ENCODE measurements at regions not wholly inside any gene's neighbourhood (a gene's known extent, or its start where the extent isn't known, plus 50 kb on each side); places are given as distances from the start of the nearest gene placed in this dataset.

DNA sequence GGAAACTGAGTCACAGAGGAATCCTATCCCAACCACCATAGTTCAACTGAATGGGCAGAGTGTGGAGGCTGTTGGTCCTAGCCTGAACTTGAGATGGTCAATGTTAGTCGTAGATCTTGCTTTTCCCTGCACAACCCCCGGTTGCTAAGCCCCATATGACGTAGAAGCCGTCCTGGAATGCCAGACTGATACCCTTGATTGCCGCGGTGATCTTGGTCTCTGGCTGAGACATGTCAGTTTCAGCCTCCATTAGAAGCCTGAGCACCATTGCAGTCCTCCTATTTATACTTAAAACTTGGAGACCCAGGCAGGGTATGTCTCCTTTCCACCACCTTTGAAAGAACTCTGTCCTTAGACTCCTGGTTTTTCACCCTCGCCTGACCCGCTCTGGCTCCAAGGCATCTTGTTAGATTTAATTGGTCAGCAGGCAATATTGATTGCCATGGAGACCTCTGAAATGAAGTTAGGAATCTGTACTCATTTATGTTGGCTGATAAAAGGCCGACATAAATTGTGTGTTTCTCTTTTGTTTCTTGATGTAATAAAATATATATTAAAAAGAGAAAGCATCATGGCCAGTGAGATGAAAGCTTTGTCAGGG, 53.4 kb downstream of the RPLP1 start:
- Histone ChIP-seq H3K4me1 (no peaks in the 10 kb centered on the region), H3K27ac (no peak overlapping the region), H3K4me3 (no peak overlapping the region), H3K36me3 (no peaks in the 10 kb centered on the region), H3K27me3 (no peaks in the 10 kb centered on the region), H3K9me3 (no peaks in the 10 kb centered on the region)
- in situ Hi-C loops (cut with MboI; ENCODE audit: low pct_ligation_motif_present in 1 of 4, low pct_unique_long_range_greater_than_20kb in 1 of 4, low sequenced_read_pairs in 3 of 4) (no loop called here), intact Hi-C loops (cut with DNase I; ENCODE audit: low total_unique reads) (no loop called here)
- TF ChIP-seq CTCF (IDR thresholded peaks at IDR 0.05) (no peak), POLR2A (IDR thresholded peaks at IDR 0.05) (no peak), EP300 (IDR thresholded peaks at IDR 0.05; ENCODE audit: low read depth) (no peak), POLR2AphosphoS5 (IDR thresholded peaks at IDR 0.05) (no peak)
- WGBS, 2 donors (ENCODE audit: low coverage in 1 of 2), result 82 to 94% methylated on average over 7 to 9 of the region's 9 CpGs
- DNase-seq, result no peak

GRCh38 chr15:69508659-69509058, 56.0 kb downstream of the RPLP1 start:
- Histone ChIP-seq H3K36me3 (no peaks in the 10 kb centered on the region), H3K27me3 (no peaks in the 10 kb centered on the region), H3K27ac (no peak overlapping the region), H3K4me1 (no peaks in the 10 kb centered on the region), H3K9me3 (no peaks in the 10 kb centered on the region), H3K4me3 (no peak overlapping the region)
- in situ Hi-C loops (cut with MboI; ENCODE audit: low pct_ligation_motif_present in 1 of 4, low pct_unique_long_range_greater_than_20kb in 1 of 4, low sequenced_read_pairs in 3 of 4) (no loop called here), intact Hi-C loops (cut with DNase I; ENCODE audit: low total_unique reads) (no loop called here)
- WGBS, 2 donors (ENCODE audit: low coverage in 1 of 2), result 100% methylated on average over 1 of the region's 1 CpG; no CpG with 5 or more reads in 1 of the 2 donors
- DNase-seq, result no peak
- no peak for TF ChIP-seq CTCF (IDR thresholded peaks at IDR 0.05)
- TF ChIP-seq EP300 (IDR thresholded peaks at IDR 0.05; ENCODE audit: low read depth), result no peak
- TF ChIP-seq POLR2AphosphoS5 (IDR thresholded peaks at IDR 0.05), result no peak
- TF ChIP-seq POLR2A (IDR thresholded peaks at IDR 0.05), result no peak

DNA sequence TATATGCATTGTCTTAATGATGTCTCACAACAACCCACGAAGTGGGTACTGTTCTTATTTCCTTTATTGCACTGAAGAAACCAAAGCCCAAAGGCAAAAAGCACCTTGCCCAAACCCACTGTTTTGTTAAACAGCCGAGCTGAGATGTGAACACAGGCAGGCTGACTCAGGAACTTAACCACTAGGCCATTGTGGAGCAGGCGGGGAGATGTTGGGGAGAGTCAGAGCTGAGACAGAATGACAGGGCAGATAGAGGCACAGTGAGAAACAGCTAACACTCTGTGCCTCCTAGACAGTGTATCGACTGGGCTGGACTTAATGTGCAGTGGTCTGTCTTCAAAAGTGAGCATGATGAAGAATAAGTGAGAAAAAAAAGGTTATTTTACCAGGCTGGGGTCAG, 56.5 kb downstream of the RPLP1 start:
- no peak for TF ChIP-seq POLR2AphosphoS5 (IDR thresholded peaks at IDR 0.05)
- TF ChIP-seq EP300 (IDR thresholded peaks at IDR 0.05; ENCODE audit: low read depth), result no peak
- TF ChIP-seq CTCF (IDR thresholded peaks at IDR 0.05), result no peak
- no peak for TF ChIP-seq POLR2A (IDR thresholded peaks at IDR 0.05)
- Histone ChIP-seq H3K36me3 (no peaks in the 10 kb centered on the region), H3K4me3 (no peak overlapping the region), H3K4me1 (no peaks in the 10 kb centered on the region), H3K9me3 (no peaks in the 10 kb centered on the region), H3K27me3 (no peaks in the 10 kb centered on the region), H3K27ac (no peak overlapping the region)
- no peak for DNase-seq
- 73 to 81% methylated on average over 4 of the region's 4 CpGs for WGBS, 2 donors (ENCODE audit: low coverage in 1 of 2)
- in situ Hi-C loops (cut with MboI; ENCODE audit: low pct_ligation_motif_present in 1 of 4, low pct_unique_long_range_greater_than_20kb in 1 of 4, low sequenced_read_pairs in 3 of 4) (no loop called here), intact Hi-C loops (cut with DNase I; ENCODE audit: low total_unique reads) (no loop called here)

GRCh38 chr15:69510556-69510955, 57.9 kb downstream of the RPLP1 start:
- intact Hi-C loops (cut with DNase I; ENCODE audit: low total_unique reads), result no loop called here
- no peaks in the 10 kb centered on the region for H3K27me3 ChIP-seq
- no peaks in the 10 kb centered on the region for H3K4me1 ChIP-seq
- no peak overlapping the region for H3K27ac ChIP-seq
- no peak for TF ChIP-seq EP300 (IDR thresholded peaks at IDR 0.05; ENCODE audit: low read depth)
- no peak for TF ChIP-seq CTCF (IDR thresholded peaks at IDR 0.05)
- TF ChIP-seq POLR2AphosphoS5 (IDR thresholded peaks at IDR 0.05), result no peak
- TF ChIP-seq POLR2A (IDR thresholded peaks at IDR 0.05), result no peak
- no peaks in the 10 kb centered on the region for H3K9me3 ChIP-seq
- DNase-seq, result no peak
- no peak overlapping the region for H3K4me3 ChIP-seq
- in situ Hi-C loops (cut with MboI; ENCODE audit: low pct_ligation_motif_present in 1 of 4, low pct_unique_long_range_greater_than_20kb in 1 of 4, low sequenced_read_pairs in 3 of 4), result no loop called here
- H3K36me3 ChIP-seq, result no peaks in the 10 kb centered on the region
